ENCODE measurements at regions not wholly inside any gene's neighbourhood (a gene's known extent, or its start where the extent isn't known, plus 50 kb on each side); places are given as distances from the start of the nearest gene placed in this dataset.

DNA sequence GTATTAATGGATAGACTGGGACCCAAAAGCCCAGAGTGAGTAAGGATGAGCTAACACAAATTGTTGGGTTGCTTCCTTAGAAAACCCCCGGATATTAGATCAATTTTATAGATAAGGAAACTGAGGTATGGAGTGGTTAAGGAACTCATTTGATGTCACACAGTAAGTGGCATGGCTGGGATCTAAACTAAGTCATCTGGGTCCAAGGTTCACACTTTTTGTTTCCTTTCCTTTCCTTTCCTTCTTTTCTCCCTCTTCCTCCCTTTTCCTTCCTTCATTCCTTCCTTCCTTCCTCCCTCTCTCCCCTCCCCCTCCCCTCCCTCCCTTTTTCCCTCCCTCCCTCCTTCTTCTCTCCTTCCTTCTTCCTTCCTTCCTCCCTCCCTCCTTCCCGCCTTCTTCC is 469.5 kb downstream of the TYW1 start:
- TF ChIP-seq, protein P1, sequence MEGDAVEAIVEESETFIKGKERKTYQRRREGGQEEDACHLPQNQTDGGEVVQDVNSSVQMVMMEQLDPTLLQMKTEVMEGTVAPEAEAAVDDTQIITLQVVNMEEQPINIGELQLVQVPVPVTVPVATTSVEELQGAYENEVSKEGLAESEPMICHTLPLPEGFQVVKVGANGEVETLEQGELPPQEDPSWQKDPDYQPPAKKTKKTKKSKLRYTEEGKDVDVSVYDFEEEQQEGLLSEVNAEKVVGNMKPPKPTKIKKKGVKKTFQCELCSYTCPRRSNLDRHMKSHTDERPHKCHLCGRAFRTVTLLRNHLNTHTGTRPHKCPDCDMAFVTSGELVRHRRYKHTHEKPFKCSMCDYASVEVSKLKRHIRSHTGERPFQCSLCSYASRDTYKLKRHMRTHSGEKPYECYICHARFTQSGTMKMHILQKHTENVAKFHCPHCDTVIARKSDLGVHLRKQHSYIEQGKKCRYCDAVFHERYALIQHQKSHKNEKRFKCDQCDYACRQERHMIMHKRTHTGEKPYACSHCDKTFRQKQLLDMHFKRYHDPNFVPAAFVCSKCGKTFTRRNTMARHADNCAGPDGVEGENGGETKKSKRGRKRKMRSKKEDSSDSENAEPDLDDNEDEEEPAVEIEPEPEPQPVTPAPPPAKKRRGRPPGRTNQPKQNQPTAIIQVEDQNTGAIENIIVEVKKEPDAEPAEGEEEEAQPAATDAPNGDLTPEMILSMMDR (IDR thresholded peaks at IDR 0.05; ENCODE audit: low read length) = no peak
- no peak for TF ChIP-seq EZH2 (optimal IDR thresholded peaks at IDR 0.05; ENCODE audit: low read depth, low read length)
